Mucosa of descending colon (tissue), 3 donors: ENCODE measurements at regions not wholly inside any gene's neighbourhood (a gene's known extent, or its start where the extent isn't known, plus 50 kb on each side); places are given as distances from the start of the nearest gene placed in this dataset.

Source experiments
- ATAC-seq: fragments of 200-7000 bp; cut with Tn5 transposase; one replicate; pipeline ENCODE4 v1.9.1; 2020; ENCODE audit warnings: mild to moderate bottlenecking, moderate library complexity
- DNase-seq, 3 donors: peaks; one replicate each; pipeline ENCODE4 v3.0.0-alpha.2; 2020
- H3K36me3 ChIP-seq: fragments of 200-600 bp; one replicate; pipeline ENCODE4 v1.8.0; 2021; ENCODE audit warnings: low read depth, mild to moderate bottlenecking
- H3K4me1 ChIP-seq: fragments of 200-600 bp; one replicate; pipeline ENCODE4 v1.8.0; 2021; ENCODE audit warnings: low read depth, mild to moderate bottlenecking
- H3K4me3 ChIP-seq: fragments of 200-600 bp; one replicate; pipeline ENCODE4 v1.8.0; 2021; ENCODE audit warnings: mild to moderate bottlenecking
- H3K9me3 ChIP-seq: fragments of 200-600 bp; one replicate; pipeline ENCODE4 v1.8.0; 2021; ENCODE audit warnings: mild to moderate bottlenecking
- CTCF ChIP-seq: fragments of 200-600 bp; IDR thresholded peaks from one replicate; pipeline ENCODE4 v1.8.0; 2022; ENCODE audit warnings: antibody characterized with exemption, mild to moderate bottlenecking
- intact Hi-C, 2 donors: fragments of 100-400 bp; cut with DNase I in 1 of 2; cut with micrococcal nuclease in 1 of 2; formaldehyde crosslinking; loops; one replicate each; pipeline versions ENCODE4 v1.11.0 to v1.11.1; 2022; cut with DNase I, micrococcal nuclease
- donor health status: DM: no; HTN: no; CAD: no; lungs with moderate emphysema.
- donor health status: DM: no; HTN: no; CAD: no.
- donor health status: DM: no; HTN: yes; CAD: no.

- Histone ChIP-seq H3K4me1 (peaks cover 14% of the 10 kb centered on the region), H3K4me3 (no peak overlapping the region), H3K9me3 (no peaks in the 10 kb centered on the region), H3K36me3 (no peaks in the 10 kb centered on the region)
- DNase-seq (peak in 1 of 3 donors; percentile 61), ATAC-seq (peak; percentile 40)
- intact Hi-C loops, result no loop called here
- no peak for TF ChIP-seq CTCF
Measured at GRCh38 chr6:150687508-150687907, 87.8 kb downstream of the PLEKHG1 start.

GRCh38 chr6:150689900-150690590, 90.4 kb downstream of the PLEKHG1 start:
- Histone ChIP-seq H3K36me3 (no peaks in the 10 kb centered on the region), H3K4me1 (peaks cover 14% of the 10 kb centered on the region), H3K4me3 (no peak overlapping the region), H3K9me3 (no peaks in the 10 kb centered on the region)
- intact Hi-C loops, result no loop called here
- ATAC-seq (no peak), DNase-seq (no peak)
- no peak for TF ChIP-seq CTCF

- no peak overlapping the region for H3K4me3 ChIP-seq
- ATAC-seq, result no peak
- no peaks in the 10 kb centered on the region for H3K9me3 ChIP-seq
- no peak for TF ChIP-seq CTCF
- no peak for DNase-seq
- H3K36me3 ChIP-seq, result no peaks in the 10 kb centered on the region
- intact Hi-C loops, result no loop called here
- peaks cover 14% of the 10 kb centered on the region for H3K4me1 ChIP-seq
Measured at GRCh38 chr6:150690681-150691080, 91.0 kb downstream of the PLEKHG1 start.

GRCh38 chr6:150691463-150691862, 91.8 kb downstream of the PLEKHG1 start:
- DNase-seq (no peak), ATAC-seq (no peak)
- peaks cover 14% of the 10 kb centered on the region for H3K4me1 ChIP-seq
- intact Hi-C loops, result no loop called here
- H3K9me3 ChIP-seq, result no peaks in the 10 kb centered on the region
- H3K36me3 ChIP-seq, result no peaks in the 10 kb centered on the region
- no peak overlapping the region for H3K4me3 ChIP-seq
- no peak for TF ChIP-seq CTCF

- no peaks in the 10 kb centered on the region for H3K9me3 ChIP-seq
- no peak overlapping the region for H3K4me3 ChIP-seq
- peaks cover 6% of the 10 kb centered on the region for H3K4me1 ChIP-seq
- no peaks in the 10 kb centered on the region for H3K36me3 ChIP-seq
- DNase-seq (no peak), ATAC-seq (no peak)
- TF ChIP-seq CTCF, result no peak
- intact Hi-C loops, result no loop called here
Measured at GRCh38 chr6:150692604-150693003, 92.9 kb downstream of the PLEKHG1 start.

GRCh38 chr6:150694889-150695288, 95.2 kb downstream of the PLEKHG1 start:
- intact Hi-C loops, result no loop called here
- Histone ChIP-seq H3K4me1 (no peaks in the 10 kb centered on the region), H3K36me3 (no peaks in the 10 kb centered on the region), H3K9me3 (no peaks in the 10 kb centered on the region), H3K4me3 (no peak overlapping the region)
- no peak for TF ChIP-seq CTCF
- ATAC-seq (no peak), DNase-seq (no peak)
